NCI-H510A treated with DMSO at 0.1 percent for 48 hours (cell line): ENCODE measurements at regions not wholly inside any gene's neighbourhood (a gene's known extent, or its start where the extent isn't known, plus 50 kb on each side); places are given as distances from the start of the nearest gene placed in this dataset.
"Not testable (repeated sequence)": the region's sequence is repeated elsewhere in the genome, so short reads cannot be mapped to it uniquely, and the experiment has no call there.

Source experiments
- DNase-seq: peaks from one replicate; lab custom pipeline; 2025; lab: John Stamatoyannopoulos, UW

- DNase-seq: no peak
These were observed 526.7 kb upstream of the NRP1 start for GRCh38 chr10:33861016-33861704.

GRCh38 chr10:33860552-33860951, 526.1 kb upstream of the NRP1 start:
- DNase-seq: no peak

- DNase-seq: no peak
These were observed 525.0 kb upstream of the NRP1 start for GRCh38 chr10:33859319-33860022.

- DNase-seq: no peak
These were observed 523.9 kb upstream of the NRP1 start for GRCh38 chr10:33858326-33858725.

GRCh38 chr10:33853221-33853620, 518.8 kb upstream of the NRP1 start:
- not testable (repeated sequence) for DNase-seq

- DNase-seq: no peak
These were observed 508.9 kb upstream of the NRP1 start for GRCh38 chr10:33843379-33843778.

- no peak for DNase-seq
These were observed 507.2 kb upstream of the NRP1 start for GRCh38 chr10:33841678-33842077.

- no peak for DNase-seq
These were observed 504.3 kb upstream of the NRP1 start for GRCh38 chr10:33838731-33839130.

- no peak for DNase-seq
These were observed 503.3 kb upstream of the NRP1 start for GRCh38 chr10:33837736-33838135.

GRCh38 chr10:33835556-33835955, 501.1 kb upstream of the NRP1 start:
- no peak for DNase-seq

GRCh38 chr10:33833566-33833965, 499.1 kb upstream of the NRP1 start:
- DNase-seq: no peak

- DNase-seq: no peak
These were observed 497.8 kb upstream of the NRP1 start for GRCh38 chr10:33832124-33832787.

GRCh38 chr10:33831591-33831990, 497.1 kb upstream of the NRP1 start:
- DNase-seq: no peak

GRCh38 chr10:33829899-33830298, 495.4 kb upstream of the NRP1 start:
- DNase-seq: not testable (repeated sequence)

- no peak for DNase-seq
These were observed 494.1 kb upstream of the NRP1 start for GRCh38 chr10:33828592-33828991.

GRCh38 chr10:33826186-33826585, 491.7 kb upstream of the NRP1 start:
- DNase-seq: no peak

- no peak for DNase-seq
These were observed 488.3 kb upstream of the NRP1 start for GRCh38 chr10:33822774-33823173.

- DNase-seq: no peak
These were observed 486.1 kb upstream of the NRP1 start for GRCh38 chr10:33820531-33820930.

- no peak for DNase-seq
These were observed 484.7 kb upstream of the NRP1 start for GRCh38 chr10:33819206-33819605.

GRCh38 chr10:33818343-33818742, 483.9 kb upstream of the NRP1 start:
- no peak for DNase-seq

- no peak for DNase-seq
These were observed 483.1 kb upstream of the NRP1 start for GRCh38 chr10:33817605-33818004.

- DNase-seq: no peak
These were observed 481.3 kb upstream of the NRP1 start for GRCh38 chr10:33815776-33816175.

GRCh38 chr10:33813871-33814270, 479.4 kb upstream of the NRP1 start:
- no peak for DNase-seq
